ENCODE measurements at regions not wholly inside any gene's neighbourhood (a gene's known extent, or its start where the extent isn't known, plus 50 kb on each side); places are given as distances from the start of the nearest gene placed in this dataset.

DNA sequence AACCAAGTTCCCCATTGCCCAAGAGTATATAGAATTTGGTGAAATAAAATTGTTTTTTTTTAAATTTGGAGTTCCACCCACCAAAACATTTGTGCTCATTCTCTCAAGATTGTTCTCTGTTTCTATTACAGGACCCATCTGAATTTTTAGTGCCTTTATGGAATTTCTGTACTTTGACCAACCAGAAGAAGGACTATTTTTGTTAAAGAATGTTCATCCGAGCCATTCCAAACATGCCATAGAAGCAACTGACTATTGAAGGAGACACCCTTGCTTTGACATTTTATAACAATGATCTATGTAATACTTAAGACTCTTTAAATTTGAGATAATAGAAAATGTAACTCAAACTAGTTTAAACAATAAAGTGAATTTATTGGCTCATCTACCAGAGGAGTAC is 655.7 kb upstream of the ADAMTS5 start:
- H3K4me3 ChIP-seq (ENCODE audit: low read depth, low read length), result no peak overlapping the region
- H3K36me3 ChIP-seq (ENCODE audit: insufficient read depth, low read length), result no peaks in the 10 kb centered on the region
- no peaks in the 10 kb centered on the region for H3K79me2 ChIP-seq (ENCODE audit: control insufficient read depth, insufficient read depth, low read length, unreplicated experiment)
- no peaks in the 10 kb centered on the region for H3K4me1 ChIP-seq (ENCODE audit: control insufficient read depth, insufficient read depth, low read length, unreplicated experiment)
- H3K27ac ChIP-seq (ENCODE audit: low read depth, low read length), result no peak overlapping the region
- no peak overlapping the region for H2AFZ ChIP-seq (ENCODE audit: low read length, unreplicated experiment)
- H3K27me3 ChIP-seq (ENCODE audit: insufficient read depth, low read length), result no peaks in the 10 kb centered on the region

DNA sequence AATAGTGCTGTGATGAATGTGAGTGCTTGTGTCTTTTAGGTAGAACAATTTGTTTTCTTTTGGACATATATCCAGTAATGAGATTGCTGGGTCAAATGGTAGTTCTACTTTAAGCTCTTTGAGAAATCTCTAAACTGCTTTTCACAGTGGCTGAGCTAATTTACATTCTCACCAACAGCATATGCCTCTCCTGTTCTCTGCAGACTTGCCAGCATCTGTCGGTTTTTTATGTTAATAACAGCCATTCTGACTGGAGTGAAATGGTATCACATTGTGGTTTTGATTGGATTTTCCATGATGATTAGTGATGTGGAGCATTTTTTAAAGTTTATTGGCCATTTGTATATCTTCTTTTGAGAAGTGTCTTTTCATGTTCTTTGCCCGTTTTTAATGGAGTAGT is 647.3 kb upstream of the ADAMTS5 start:
- Histone ChIP-seq H3K4me1 (ENCODE audit: control insufficient read depth, insufficient read depth, low read length, unreplicated experiment) (no peaks in the 10 kb centered on the region), H3K36me3 (ENCODE audit: insufficient read depth, low read length) (no peaks in the 10 kb centered on the region), H3K27ac (ENCODE audit: low read depth, low read length) (no peak overlapping the region), H2AFZ (ENCODE audit: low read length, unreplicated experiment) (no peak overlapping the region), H3K79me2 (ENCODE audit: control insufficient read depth, insufficient read depth, low read length, unreplicated experiment) (no peaks in the 10 kb centered on the region), H3K4me3 (ENCODE audit: low read depth, low read length) (no peak overlapping the region), H3K27me3 (ENCODE audit: insufficient read depth, low read length) (no peaks in the 10 kb centered on the region)

DNA sequence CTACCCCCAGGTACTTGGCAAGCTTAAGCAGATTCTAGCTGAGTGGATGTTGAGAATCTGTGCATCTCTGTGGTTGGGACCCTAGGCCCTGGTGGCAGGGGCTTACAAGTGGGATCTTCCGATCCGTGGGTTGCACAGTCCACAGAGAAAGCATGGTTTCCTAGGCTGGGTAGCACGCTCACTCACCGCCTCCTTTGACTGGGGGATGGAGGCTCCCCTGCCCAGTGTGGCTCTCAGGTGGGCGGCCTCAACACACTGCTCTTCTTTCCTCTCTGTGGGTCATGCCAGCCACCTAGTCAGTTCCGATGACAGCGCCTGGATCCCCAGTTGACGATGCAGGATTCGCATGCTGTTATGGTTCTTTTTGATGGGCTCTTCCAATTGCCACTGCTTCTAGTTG is 639.5 kb upstream of the ADAMTS5 start:
- H2AFZ ChIP-seq (ENCODE audit: low read length, unreplicated experiment), result no peak overlapping the region
- no peaks in the 10 kb centered on the region for H3K27me3 ChIP-seq (ENCODE audit: insufficient read depth, low read length)
- H3K79me2 ChIP-seq (ENCODE audit: control insufficient read depth, insufficient read depth, low read length, unreplicated experiment), result no peaks in the 10 kb centered on the region
- no peak overlapping the region for H3K27ac ChIP-seq (ENCODE audit: low read depth, low read length)
- no peaks in the 10 kb centered on the region for H3K36me3 ChIP-seq (ENCODE audit: insufficient read depth, low read length)
- H3K4me1 ChIP-seq (ENCODE audit: control insufficient read depth, insufficient read depth, low read length, unreplicated experiment), result no peaks in the 10 kb centered on the region
- no peak overlapping the region for H3K4me3 ChIP-seq (ENCODE audit: low read depth, low read length)

DNA sequence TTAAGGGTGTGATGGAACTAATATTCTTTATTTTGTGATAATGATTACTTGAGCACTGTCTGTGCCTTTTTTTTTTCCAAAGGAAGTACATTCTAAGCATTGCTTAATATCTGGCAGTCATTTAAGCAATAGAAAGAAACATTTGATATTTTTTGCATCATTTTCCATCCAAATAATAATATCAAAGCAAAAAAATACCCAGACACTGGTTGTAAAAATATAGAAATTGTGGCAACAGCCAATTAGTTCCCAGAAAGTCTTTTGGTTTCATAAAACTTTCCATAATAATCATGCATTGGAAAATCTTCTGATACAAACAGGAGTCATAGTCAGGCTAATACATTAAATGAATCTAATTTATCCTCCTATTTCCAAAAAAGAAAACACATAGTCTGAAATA is 629.3 kb upstream of the ADAMTS5 start:
- no peaks in the 10 kb centered on the region for H3K79me2 ChIP-seq (ENCODE audit: control insufficient read depth, insufficient read depth, low read length, unreplicated experiment)
- H3K27ac ChIP-seq (ENCODE audit: low read depth, low read length), result no peak overlapping the region
- no peaks in the 10 kb centered on the region for H3K36me3 ChIP-seq (ENCODE audit: insufficient read depth, low read length)
- peak overlapping the region; percentile 10 for H2AFZ ChIP-seq (ENCODE audit: low read length, unreplicated experiment)
- no peak overlapping the region for H3K4me3 ChIP-seq (ENCODE audit: low read depth, low read length)
- H3K4me1 ChIP-seq (ENCODE audit: control insufficient read depth, insufficient read depth, low read length, unreplicated experiment), result peaks cover 12% of the 10 kb centered on the region
- no peaks in the 10 kb centered on the region for H3K27me3 ChIP-seq (ENCODE audit: insufficient read depth, low read length)

DNA sequence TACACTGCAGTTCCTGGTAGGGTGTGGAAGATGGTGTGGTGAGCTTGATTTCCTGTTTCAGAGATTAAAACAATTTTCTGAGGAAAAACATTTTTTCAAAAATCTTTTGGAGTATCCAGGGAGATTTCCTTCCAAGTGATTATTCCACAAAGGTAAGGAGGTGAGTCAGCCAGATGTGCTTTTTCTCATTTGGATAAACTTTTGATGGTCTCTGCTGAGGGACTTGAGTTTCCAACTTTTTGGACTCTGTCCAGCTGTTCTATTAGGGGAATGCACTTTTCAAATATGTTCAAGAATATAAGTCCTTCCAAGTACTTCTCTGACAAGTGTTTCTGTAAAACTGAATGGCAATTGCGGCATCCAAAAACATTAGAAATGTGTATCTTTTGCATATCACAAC is 628.8 kb upstream of the ADAMTS5 start:
- Histone ChIP-seq H2AFZ (ENCODE audit: low read length, unreplicated experiment) (no peak overlapping the region), H3K4me1 (ENCODE audit: control insufficient read depth, insufficient read depth, low read length, unreplicated experiment) (peaks cover 14% of the 10 kb centered on the region), H3K4me3 (ENCODE audit: low read depth, low read length) (no peak overlapping the region), H3K79me2 (ENCODE audit: control insufficient read depth, insufficient read depth, low read length, unreplicated experiment) (no peaks in the 10 kb centered on the region), H3K36me3 (ENCODE audit: insufficient read depth, low read length) (no peaks in the 10 kb centered on the region), H3K27me3 (ENCODE audit: insufficient read depth, low read length) (no peaks in the 10 kb centered on the region), H3K27ac (ENCODE audit: low read depth, low read length) (no peak overlapping the region)

DNA sequence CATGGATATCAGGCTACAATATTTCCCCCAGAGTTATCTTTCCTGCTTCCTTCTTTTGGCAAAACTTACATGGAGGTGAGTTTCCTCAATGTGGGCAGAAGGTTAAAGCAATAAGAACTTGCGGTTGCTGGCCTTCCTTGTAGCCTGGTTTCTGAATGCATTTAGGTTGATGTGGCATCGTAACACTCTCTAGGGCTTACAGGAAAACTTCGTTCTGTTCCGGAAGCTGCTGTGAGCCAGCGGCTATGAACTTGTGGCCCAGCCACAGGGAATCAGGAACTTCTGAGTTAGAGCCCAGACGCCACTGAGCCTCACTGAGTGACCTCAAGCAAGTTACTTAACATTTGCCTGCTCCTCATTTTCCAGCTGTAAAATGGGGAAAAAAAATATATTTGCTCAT is 623.4 kb upstream of the ADAMTS5 start:
- Histone ChIP-seq H3K4me1 (ENCODE audit: control insufficient read depth, insufficient read depth, low read length, unreplicated experiment) (peaks cover 28% of the 10 kb centered on the region), H3K79me2 (ENCODE audit: control insufficient read depth, insufficient read depth, low read length, unreplicated experiment) (no peaks in the 10 kb centered on the region), H3K27ac (ENCODE audit: low read depth, low read length) (peak overlapping the region; percentile 83), H3K36me3 (ENCODE audit: insufficient read depth, low read length) (no peaks in the 10 kb centered on the region), H2AFZ (ENCODE audit: low read length, unreplicated experiment) (peak overlapping the region; percentile 82), H3K4me3 (ENCODE audit: low read depth, low read length) (peak overlapping the region; percentile 7), H3K27me3 (ENCODE audit: insufficient read depth, low read length) (no peaks in the 10 kb centered on the region)

DNA sequence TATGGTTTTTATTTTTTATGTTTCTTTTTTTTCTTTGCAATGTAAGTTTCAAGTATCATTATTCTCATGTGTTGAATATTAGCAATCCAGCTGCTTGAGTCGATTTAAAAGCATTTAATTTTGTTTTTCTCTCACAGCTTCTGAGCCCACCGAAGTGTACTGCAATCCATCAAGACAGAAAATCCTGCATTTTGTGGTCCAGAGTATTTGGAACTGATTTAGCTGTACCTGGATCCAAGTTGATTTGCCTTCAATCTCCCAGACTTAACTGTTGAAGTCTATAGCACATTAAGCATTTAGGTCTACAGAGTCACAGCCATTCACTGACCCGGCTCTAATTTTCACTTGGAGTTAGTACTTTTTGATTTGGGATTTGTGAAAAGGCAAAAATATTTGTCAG is 622.9 kb upstream of the ADAMTS5 start:
- peak overlapping the region; percentile 7 for H3K4me3 ChIP-seq (ENCODE audit: low read depth, low read length)
- H3K4me1 ChIP-seq (ENCODE audit: control insufficient read depth, insufficient read depth, low read length, unreplicated experiment), result peaks cover 28% of the 10 kb centered on the region
- peak overlapping the region; percentile 82 for H2AFZ ChIP-seq (ENCODE audit: low read length, unreplicated experiment)
- H3K36me3 ChIP-seq (ENCODE audit: insufficient read depth, low read length), result no peaks in the 10 kb centered on the region
- H3K27me3 ChIP-seq (ENCODE audit: insufficient read depth, low read length), result no peaks in the 10 kb centered on the region
- H3K79me2 ChIP-seq (ENCODE audit: control insufficient read depth, insufficient read depth, low read length, unreplicated experiment), result no peaks in the 10 kb centered on the region
- H3K27ac ChIP-seq (ENCODE audit: low read depth, low read length), result peak overlapping the region; percentile 83

DNA sequence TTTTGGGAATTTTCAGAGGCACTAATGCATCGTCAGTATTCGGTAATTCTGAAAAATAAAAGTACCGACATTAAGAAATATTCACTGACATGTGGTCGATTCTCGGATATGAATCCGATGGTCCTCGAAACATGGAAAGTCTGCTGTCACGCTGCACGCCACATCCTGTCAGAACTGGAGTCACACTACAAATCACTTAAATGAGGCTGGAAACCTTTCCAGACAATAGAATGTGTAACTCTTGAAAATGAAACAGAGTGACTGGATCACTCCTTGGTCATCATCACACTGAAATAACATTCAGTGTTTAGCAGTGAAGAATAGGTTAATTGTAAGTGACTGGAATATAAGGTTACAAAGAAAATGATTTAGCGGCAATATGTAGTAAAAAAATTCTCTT is 620.1 kb upstream of the ADAMTS5 start:
- Histone ChIP-seq H3K4me1 (ENCODE audit: control insufficient read depth, insufficient read depth, low read length, unreplicated experiment) (peaks cover 48% of the 10 kb centered on the region), H2AFZ (ENCODE audit: low read length, unreplicated experiment) (no peak overlapping the region)

DNA sequence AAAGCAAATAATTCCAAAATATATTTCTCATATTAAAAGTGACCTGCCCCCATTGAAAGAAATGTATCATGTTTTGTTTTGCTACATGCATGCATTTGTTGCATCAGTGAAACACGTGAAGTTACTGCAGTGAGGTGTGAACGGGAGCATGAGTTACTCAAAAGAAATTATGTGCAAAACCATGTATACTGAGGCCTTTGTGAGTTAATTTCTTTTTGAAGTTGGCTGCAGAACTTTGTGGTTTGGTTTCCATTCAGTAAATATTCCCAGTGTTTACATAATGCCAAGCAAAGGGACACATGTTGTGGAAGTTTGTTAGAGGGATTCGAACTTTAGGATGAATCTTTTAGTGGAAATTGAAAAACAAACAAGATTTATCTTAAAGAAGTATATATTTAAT is 619.4 kb upstream of the ADAMTS5 start:
- Histone ChIP-seq H3K4me3 (ENCODE audit: low read depth, low read length) (no peak overlapping the region), H3K4me1 (ENCODE audit: control insufficient read depth, insufficient read depth, low read length, unreplicated experiment) (peaks cover 48% of the 10 kb centered on the region), H3K36me3 (ENCODE audit: insufficient read depth, low read length) (no peaks in the 10 kb centered on the region), H3K79me2 (ENCODE audit: control insufficient read depth, insufficient read depth, low read length, unreplicated experiment) (no peaks in the 10 kb centered on the region), H3K27ac (ENCODE audit: low read depth, low read length) (no peak overlapping the region), H3K27me3 (ENCODE audit: insufficient read depth, low read length) (no peaks in the 10 kb centered on the region), H2AFZ (ENCODE audit: low read length, unreplicated experiment) (no peak overlapping the region)

More for the DNA sequence above, 620.1 kb upstream of the ADAMTS5 start:
- Histone ChIP-seq H3K4me3 (ENCODE audit: low read depth, low read length) (no peak overlapping the region), H3K27me3 (ENCODE audit: insufficient read depth, low read length) (no peaks in the 10 kb centered on the region), H3K79me2 (ENCODE audit: control insufficient read depth, insufficient read depth, low read length, unreplicated experiment) (no peaks in the 10 kb centered on the region), H3K27ac (ENCODE audit: low read depth, low read length) (peak overlapping the region; percentile 7), H3K36me3 (ENCODE audit: insufficient read depth, low read length) (no peaks in the 10 kb centered on the region)

DNA sequence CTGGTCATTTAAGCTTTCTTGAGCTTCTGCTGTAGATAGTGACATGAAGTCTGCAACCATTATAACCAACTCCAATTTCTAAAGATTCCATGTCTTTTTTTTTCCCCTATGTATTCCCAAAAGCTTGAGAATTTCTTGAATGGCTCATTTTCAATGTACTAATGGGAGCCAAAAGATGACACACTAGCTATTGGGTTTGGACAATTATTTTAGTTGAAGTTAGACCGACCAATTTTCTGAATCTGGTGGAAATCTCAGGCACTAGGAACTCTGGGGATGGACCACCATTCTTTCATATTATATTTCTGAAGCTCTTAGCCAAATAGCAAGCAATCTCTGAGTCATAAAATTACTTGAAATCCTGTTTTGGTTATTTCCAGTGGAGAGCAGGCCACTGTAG is 617.4 kb upstream of the ADAMTS5 start:
- Histone ChIP-seq H3K79me2 (ENCODE audit: control insufficient read depth, insufficient read depth, low read length, unreplicated experiment) (no peaks in the 10 kb centered on the region), H2AFZ (ENCODE audit: low read length, unreplicated experiment) (peak overlapping the region; percentile 51), H3K27ac (ENCODE audit: low read depth, low read length) (peak overlapping the region; percentile 24), H3K4me1 (ENCODE audit: control insufficient read depth, insufficient read depth, low read length, unreplicated experiment) (peaks cover 31% of the 10 kb centered on the region), H3K27me3 (ENCODE audit: insufficient read depth, low read length) (no peaks in the 10 kb centered on the region), H3K4me3 (ENCODE audit: low read depth, low read length) (no peak overlapping the region), H3K36me3 (ENCODE audit: insufficient read depth, low read length) (no peaks in the 10 kb centered on the region)

DNA sequence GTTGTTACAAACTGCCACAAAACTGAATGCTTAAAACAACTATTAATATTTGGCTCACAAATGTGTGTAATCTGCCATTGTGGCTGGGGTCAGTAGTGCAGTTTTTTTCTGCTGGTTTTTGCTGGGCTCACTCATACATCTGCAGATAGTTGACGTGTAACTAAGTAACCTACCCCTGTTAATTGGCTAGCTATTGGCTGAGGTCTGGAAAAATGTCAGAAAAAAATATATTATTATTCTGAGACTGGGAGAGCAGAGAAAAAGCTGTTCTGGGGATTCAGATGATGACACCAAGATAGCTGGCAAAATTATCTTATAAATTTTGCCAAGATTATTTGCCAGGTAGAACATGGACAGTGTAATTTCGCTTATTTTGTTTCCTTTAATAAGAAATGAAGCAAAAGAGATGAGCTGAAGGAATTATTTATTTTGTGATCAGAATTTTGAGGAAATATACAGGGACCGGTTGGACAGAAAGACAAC is 616.1 kb upstream of the ADAMTS5 start:
- H3K79me2 ChIP-seq (ENCODE audit: control insufficient read depth, insufficient read depth, low read length, unreplicated experiment), result no peaks in the 10 kb centered on the region
- no peaks in the 10 kb centered on the region for H3K36me3 ChIP-seq (ENCODE audit: insufficient read depth, low read length)
- H3K27me3 ChIP-seq (ENCODE audit: insufficient read depth, low read length), result no peaks in the 10 kb centered on the region
- H3K4me1 ChIP-seq (ENCODE audit: control insufficient read depth, insufficient read depth, low read length, unreplicated experiment), result peaks cover 25% of the 10 kb centered on the region
- H3K27ac ChIP-seq (ENCODE audit: low read depth, low read length), result peak overlapping the region; percentile 64
- H3K4me3 ChIP-seq (ENCODE audit: low read depth, low read length), result no peak overlapping the region
- H2AFZ ChIP-seq (ENCODE audit: low read length, unreplicated experiment), result peak overlapping the region; percentile 7
